ENCODE measurements at regions not wholly inside any gene's neighbourhood (a gene's known extent, or its start where the extent isn't known, plus 50 kb on each side); places are given as distances from the start of the nearest gene placed in this dataset.

GRCh38 chr9:88026118-88026479, 51.8 kb upstream of the CDK20 start:
- Histone ChIP-seq H3K9me3 (no peaks in the 10 kb centered on the region), H3K4me3 (no peak overlapping the region), H3K27ac (no peak overlapping the region), H3K27me3 (replicated peaks; ENCODE audit: insufficient read depth) (no peaks in the 10 kb centered on the region), H3K36me3 (no peaks in the 10 kb centered on the region), H3K4me1 (replicated peaks) (no peaks in the 10 kb centered on the region)
- WGBS, result 81% methylated on average over 1 of the region's 1 CpG
- intact Hi-C loops (cut with DNase I), result no loop called here
- DNase-seq (ENCODE audit: low spot score), result no peak
- no peak for TF ChIP-seq POLR2A (IDR thresholded peaks at IDR 0.05)
- TF ChIP-seq CTCF (IDR thresholded peaks at IDR 0.05), result no peak
- TF ChIP-seq POLR2AphosphoS5 (IDR thresholded peaks at IDR 0.05), result no peak

GRCh38 chr9:88025411-88026117, 51.2 kb upstream of the CDK20 start:
- DNase-seq (ENCODE audit: low spot score), result no peak
- WGBS, result 90% methylated on average over 8 of the region's 8 CpGs
- no peaks in the 10 kb centered on the region for H3K27me3 ChIP-seq (replicated peaks; ENCODE audit: insufficient read depth)
- no peaks in the 10 kb centered on the region for H3K4me1 ChIP-seq (replicated peaks)
- no peak for TF ChIP-seq CTCF (IDR thresholded peaks at IDR 0.05)
- no peak for TF ChIP-seq POLR2AphosphoS5 (IDR thresholded peaks at IDR 0.05)
- TF ChIP-seq POLR2A (IDR thresholded peaks at IDR 0.05), result no peak
- H3K36me3 ChIP-seq, result no peaks in the 10 kb centered on the region
- no peak overlapping the region for H3K27ac ChIP-seq
- no peak overlapping the region for H3K4me3 ChIP-seq
- intact Hi-C loops (cut with DNase I), result no loop called here
- H3K9me3 ChIP-seq, result no peaks in the 10 kb centered on the region

- no peaks in the 10 kb centered on the region for H3K4me1 ChIP-seq (replicated peaks)
- no peaks in the 10 kb centered on the region for H3K36me3 ChIP-seq
- intact Hi-C loops (cut with DNase I), result no loop called here
- no peak overlapping the region for H3K27ac ChIP-seq
- TF ChIP-seq POLR2AphosphoS5 (IDR thresholded peaks at IDR 0.05), result no peak
- no peak for TF ChIP-seq CTCF (IDR thresholded peaks at IDR 0.05)
- TF ChIP-seq POLR2A (IDR thresholded peaks at IDR 0.05), result no peak
- H3K9me3 ChIP-seq, result no peaks in the 10 kb centered on the region
- WGBS, result 73% methylated on average over 4 of the region's 4 CpGs
- no peak for DNase-seq (ENCODE audit: low spot score)
- H3K27me3 ChIP-seq (replicated peaks; ENCODE audit: insufficient read depth), result no peaks in the 10 kb centered on the region
- no peak overlapping the region for H3K4me3 ChIP-seq
Measured at GRCh38 chr9:88024896-88025295, 50.6 kb upstream of the CDK20 start.
